ENCODE measurements at regions not wholly inside any gene's neighbourhood (a gene's known extent, or its start where the extent isn't known, plus 50 kb on each side); places are given as distances from the start of the nearest gene placed in this dataset.

GRCh38 chr11:13907678-13908077 lies 54.8 kb upstream of the SPON1 start:
- Mint-ChIP-seq H3K27ac (no peak overlapping the region), H3K4me1 (ENCODE audit: unreplicated experiment) (peaks cover 18% of the 10 kb centered on the region), H3K4me3 (no peak overlapping the region), H3K27me3 (no peaks in the 10 kb centered on the region), H3K9me3 (peaks cover 6% of the 10 kb centered on the region), H3K36me3 (no peaks in the 10 kb centered on the region)
- DNase-seq (ENCODE audit: extremely low spot score, unreplicated experiment), result no peak
- TF ChIP-seq, protein P1, sequence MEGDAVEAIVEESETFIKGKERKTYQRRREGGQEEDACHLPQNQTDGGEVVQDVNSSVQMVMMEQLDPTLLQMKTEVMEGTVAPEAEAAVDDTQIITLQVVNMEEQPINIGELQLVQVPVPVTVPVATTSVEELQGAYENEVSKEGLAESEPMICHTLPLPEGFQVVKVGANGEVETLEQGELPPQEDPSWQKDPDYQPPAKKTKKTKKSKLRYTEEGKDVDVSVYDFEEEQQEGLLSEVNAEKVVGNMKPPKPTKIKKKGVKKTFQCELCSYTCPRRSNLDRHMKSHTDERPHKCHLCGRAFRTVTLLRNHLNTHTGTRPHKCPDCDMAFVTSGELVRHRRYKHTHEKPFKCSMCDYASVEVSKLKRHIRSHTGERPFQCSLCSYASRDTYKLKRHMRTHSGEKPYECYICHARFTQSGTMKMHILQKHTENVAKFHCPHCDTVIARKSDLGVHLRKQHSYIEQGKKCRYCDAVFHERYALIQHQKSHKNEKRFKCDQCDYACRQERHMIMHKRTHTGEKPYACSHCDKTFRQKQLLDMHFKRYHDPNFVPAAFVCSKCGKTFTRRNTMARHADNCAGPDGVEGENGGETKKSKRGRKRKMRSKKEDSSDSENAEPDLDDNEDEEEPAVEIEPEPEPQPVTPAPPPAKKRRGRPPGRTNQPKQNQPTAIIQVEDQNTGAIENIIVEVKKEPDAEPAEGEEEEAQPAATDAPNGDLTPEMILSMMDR (conservative IDR thresholded peaks at IDR 0.05), result no peak

DNA sequence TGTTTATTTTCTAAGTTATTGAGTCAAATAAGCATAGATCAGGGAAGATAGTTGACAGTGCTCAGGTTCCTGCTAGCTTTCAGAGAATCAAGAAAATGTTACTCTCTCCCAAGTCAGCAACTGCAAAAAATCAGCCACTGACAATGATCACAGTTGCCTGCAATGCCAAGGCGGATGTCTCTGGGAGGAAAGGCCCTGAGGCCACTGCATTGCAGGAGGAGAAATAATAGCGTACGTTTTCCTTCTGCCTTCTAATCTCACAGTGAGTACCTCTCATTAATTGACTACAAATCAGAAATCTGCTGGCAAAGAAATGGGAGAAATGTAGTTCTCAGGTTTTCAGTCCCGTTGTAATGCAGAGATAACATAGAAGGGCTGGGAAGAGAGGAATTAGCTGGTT lies 54.0 kb upstream of the SPON1 start:
- no peak overlapping the region for H3K4me3 Mint-ChIP-seq
- DNase-seq (ENCODE audit: extremely low spot score, unreplicated experiment), result no peak
- H3K27me3 Mint-ChIP-seq, result no peaks in the 10 kb centered on the region
- H3K36me3 Mint-ChIP-seq, result no peaks in the 10 kb centered on the region
- no peak overlapping the region for H3K27ac Mint-ChIP-seq
- TF ChIP-seq, protein P1 (conservative IDR thresholded peaks at IDR 0.05), result no peak
- H3K4me1 Mint-ChIP-seq (ENCODE audit: unreplicated experiment), result peaks cover 14% of the 10 kb centered on the region
- H3K9me3 Mint-ChIP-seq, result peaks cover 6% of the 10 kb centered on the region

Measured in type B pancreatic cell (in vitro differentiated cells).